ENCODE measurements at regions not wholly inside any gene's neighbourhood (a gene's known extent, or its start where the extent isn't known, plus 50 kb on each side); places are given as distances from the start of the nearest gene placed in this dataset.

- POLR2A ChIA-PET = no interaction called here
- DNase-seq (ENCODE audit: extremely low spot score) = no peak
- CTCF ChIA-PET = no interaction called here
- no peak for TF ChIP-seq ELF4 (IDR thresholded peaks at IDR 0.05)
- TF ChIP-seq NFRKB (IDR thresholded peaks at IDR 0.05) = no peak
- TF ChIP-seq TARDBP (IDR thresholded peaks at IDR 0.05) = no peak
- no peak for TF ChIP-seq FOXK2 (IDR thresholded peaks at IDR 0.05)
- no peak for TF ChIP-seq FOXM1 (IDR thresholded peaks at IDR 0.05; ENCODE audit: borderline replicate concordance)
- TF ChIP-seq, protein P1, sequence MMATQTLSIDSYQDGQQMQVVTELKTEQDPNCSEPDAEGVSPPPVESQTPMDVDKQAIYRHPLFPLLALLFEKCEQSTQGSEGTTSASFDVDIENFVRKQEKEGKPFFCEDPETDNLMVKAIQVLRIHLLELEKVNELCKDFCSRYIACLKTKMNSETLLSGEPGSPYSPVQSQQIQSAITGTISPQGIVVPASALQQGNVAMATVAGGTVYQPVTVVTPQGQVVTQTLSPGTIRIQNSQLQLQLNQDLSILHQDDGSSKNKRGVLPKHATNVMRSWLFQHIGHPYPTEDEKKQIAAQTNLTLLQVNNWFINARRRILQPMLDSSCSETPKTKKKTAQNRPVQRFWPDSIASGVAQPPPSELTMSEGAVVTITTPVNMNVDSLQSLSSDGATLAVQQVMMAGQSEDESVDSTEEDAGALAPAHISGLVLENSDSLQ (IDR thresholded peaks at IDR 0.05) = no peak
- no peak for TF ChIP-seq ZNF384 (IDR thresholded peaks at IDR 0.05)
- TF ChIP-seq SUZ12 (IDR thresholded peaks at IDR 0.05) = no peak
- no peak for TF ChIP-seq L3MBTL2 (conservative IDR thresholded peaks at IDR 0.05)
- TF ChIP-seq BHLHE40 (IDR thresholded peaks at IDR 0.05; ENCODE audit: borderline replicate concordance) = no peak
- no peak for TF ChIP-seq SP1 (IDR thresholded peaks at IDR 0.05)
- no peak for TF ChIP-seq FOXA1 (IDR thresholded peaks at IDR 0.05)
- TF ChIP-seq LEF1 (IDR thresholded peaks at IDR 0.05; ENCODE audit: borderline replicate concordance) = no peak
- TF ChIP-seq CTBP1 (IDR thresholded peaks at IDR 0.05; ENCODE audit: borderline replicate concordance) = no peak
- TF ChIP-seq ARNT (IDR thresholded peaks at IDR 0.05) = no peak
- no peak for TF ChIP-seq HDGF (IDR thresholded peaks at IDR 0.05; ENCODE audit: borderline replicate concordance)
These were observed 323.4 kb downstream of the PSAT1 start for GRCh38 chr9:78620303-78620702.

DNA sequence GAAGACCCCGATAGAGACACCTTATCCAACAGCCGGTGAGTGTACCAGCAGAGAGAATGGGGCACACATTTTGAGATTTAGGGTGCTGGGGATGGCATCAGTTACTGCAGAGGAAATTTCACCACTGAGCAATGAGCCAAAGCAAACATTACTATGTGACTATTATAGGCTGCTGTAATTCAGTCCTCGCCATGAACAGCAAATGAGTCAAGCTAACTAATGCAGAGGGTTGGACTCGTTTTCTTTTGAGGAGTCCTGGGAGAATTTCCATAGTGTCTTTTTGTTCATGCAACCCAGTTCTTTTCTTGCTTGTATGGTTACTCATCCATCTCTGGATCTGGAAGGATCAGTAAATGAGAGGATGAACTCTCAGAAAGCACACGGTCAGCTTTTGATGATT lies 323.8 kb downstream of the PSAT1 start:
- CTCF ChIA-PET = no interaction called here
- POLR2A ChIA-PET = no interaction called here
- DNase-seq (ENCODE audit: extremely low spot score) = no peak
- TF ChIP-seq LEF1 (IDR thresholded peaks at IDR 0.05; ENCODE audit: borderline replicate concordance) = no peak
- TF ChIP-seq ZNF384 (IDR thresholded peaks at IDR 0.05) = no peak
- TF ChIP-seq L3MBTL2 (conservative IDR thresholded peaks at IDR 0.05) = no peak
- TF ChIP-seq FOXM1 (IDR thresholded peaks at IDR 0.05; ENCODE audit: borderline replicate concordance) = no peak
- no peak for TF ChIP-seq FOXA1 (IDR thresholded peaks at IDR 0.05)
- TF ChIP-seq BHLHE40 (IDR thresholded peaks at IDR 0.05; ENCODE audit: borderline replicate concordance) = no peak
- no peak for TF ChIP-seq ELF4 (IDR thresholded peaks at IDR 0.05)
- no peak for TF ChIP-seq NFRKB (IDR thresholded peaks at IDR 0.05)
- TF ChIP-seq SUZ12 (IDR thresholded peaks at IDR 0.05) = no peak
- no peak for TF ChIP-seq CTBP1 (IDR thresholded peaks at IDR 0.05; ENCODE audit: borderline replicate concordance)

DNA sequence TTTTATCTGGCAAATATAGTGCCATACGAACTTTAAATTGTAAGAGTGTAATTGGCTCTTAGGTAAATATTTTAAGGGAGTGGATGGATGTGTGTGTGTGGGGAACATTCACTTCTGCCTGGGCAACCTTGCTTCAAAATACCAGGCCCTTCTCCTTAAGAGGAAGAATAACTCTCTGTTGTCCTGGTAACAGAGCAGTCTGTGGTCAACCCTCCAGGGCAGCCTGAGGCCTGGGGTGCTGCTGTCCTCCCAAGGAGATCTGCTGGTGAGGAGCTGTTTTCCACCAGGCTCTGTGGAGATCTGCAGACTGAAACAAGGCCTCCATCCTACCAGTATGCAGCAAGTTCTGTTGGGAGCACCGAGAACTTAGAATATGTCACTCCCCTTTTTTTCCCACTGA lies 325.2 kb downstream of the PSAT1 start:
- ChIA-PET POLR2A (no interaction called here), CTCF (no interaction called here)
- TF ChIP-seq ARNT (IDR thresholded peaks at IDR 0.05) = no peak
- TF ChIP-seq FOXM1 (IDR thresholded peaks at IDR 0.05; ENCODE audit: borderline replicate concordance) = no peak
- no peak for DNase-seq (ENCODE audit: extremely low spot score)

- CTCF ChIA-PET = no interaction called here
- POLR2A ChIA-PET = no interaction called here
- DNase-seq (ENCODE audit: extremely low spot score) = no peak
- TF ChIP-seq HDGF (IDR thresholded peaks at IDR 0.05; ENCODE audit: borderline replicate concordance) (no peak), ZNF384 (IDR thresholded peaks at IDR 0.05) (no peak), FOXA1 (IDR thresholded peaks at IDR 0.05) (no peak), CTBP1 (IDR thresholded peaks at IDR 0.05; ENCODE audit: borderline replicate concordance) (no peak), SUZ12 (IDR thresholded peaks at IDR 0.05) (no peak), L3MBTL2 (conservative IDR thresholded peaks at IDR 0.05) (no peak), ELF4 (IDR thresholded peaks at IDR 0.05) (no peak), FOXM1 (IDR thresholded peaks at IDR 0.05; ENCODE audit: borderline replicate concordance) (no peak), NFRKB (IDR thresholded peaks at IDR 0.05) (no peak), BHLHE40 (IDR thresholded peaks at IDR 0.05; ENCODE audit: borderline replicate concordance) (no peak), SP1 (IDR thresholded peaks at IDR 0.05) (no peak), FOXK2 (IDR thresholded peaks at IDR 0.05) (no peak)
- TF ChIP-seq, protein P1 (IDR thresholded peaks at IDR 0.05) = no peak
These were observed 330.0 kb downstream of the PSAT1 start for GRCh38 chr9:78626971-78627370.

DNA sequence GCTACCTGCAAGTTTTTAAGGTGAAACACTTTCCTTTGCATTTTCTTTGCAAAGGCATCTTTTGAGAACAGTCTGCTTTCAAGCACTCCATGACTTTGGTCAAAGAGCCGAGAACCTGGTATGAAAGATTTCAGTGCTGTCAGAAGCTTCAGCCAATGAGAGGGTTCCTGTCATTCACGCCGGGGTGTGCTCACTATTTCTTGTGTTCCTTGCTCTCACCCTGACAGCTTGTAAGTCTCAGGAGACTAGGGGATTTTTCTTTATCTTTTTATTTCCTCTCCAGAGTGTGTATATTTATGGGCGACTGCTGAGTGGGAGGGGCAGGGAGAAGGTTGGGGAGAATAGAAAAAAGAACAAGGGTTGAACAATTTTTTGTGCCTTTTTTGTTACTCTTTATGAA lies 334.0 kb downstream of the PSAT1 start:
- no peak for TF ChIP-seq FOXA1 (IDR thresholded peaks at IDR 0.05)
- TF ChIP-seq FOXK2 (IDR thresholded peaks at IDR 0.05) = no peak
- no peak for TF ChIP-seq L3MBTL2 (conservative IDR thresholded peaks at IDR 0.05)
- no peak for TF ChIP-seq SP1 (IDR thresholded peaks at IDR 0.05)
- no peak for TF ChIP-seq ARNT (IDR thresholded peaks at IDR 0.05)
- TF ChIP-seq TARDBP (IDR thresholded peaks at IDR 0.05) = no peak
- TF ChIP-seq NFRKB (IDR thresholded peaks at IDR 0.05) = no peak
- TF ChIP-seq HDGF (IDR thresholded peaks at IDR 0.05; ENCODE audit: borderline replicate concordance) = no peak
- TF ChIP-seq ZNF384 (IDR thresholded peaks at IDR 0.05) = no peak
- TF ChIP-seq BHLHE40 (IDR thresholded peaks at IDR 0.05; ENCODE audit: borderline replicate concordance) = no peak
- no peak for TF ChIP-seq SUZ12 (IDR thresholded peaks at IDR 0.05)
- TF ChIP-seq, protein P1 (IDR thresholded peaks at IDR 0.05) = no peak
- TF ChIP-seq ELF4 (IDR thresholded peaks at IDR 0.05) = no peak
- TF ChIP-seq LEF1 (IDR thresholded peaks at IDR 0.05; ENCODE audit: borderline replicate concordance) = no peak
- TF ChIP-seq CTBP1 (IDR thresholded peaks at IDR 0.05; ENCODE audit: borderline replicate concordance) = no peak
- TF ChIP-seq FOXM1 (IDR thresholded peaks at IDR 0.05; ENCODE audit: borderline replicate concordance) = no peak
- POLR2A ChIA-PET = no interaction called here
- CTCF ChIA-PET = no interaction called here

GRCh38 chr9:78640728-78641127 lies 343.8 kb downstream of the PSAT1 start:
- ChIA-PET CTCF (no interaction called here), POLR2A (no interaction called here)
- TF ChIP-seq ELF4 (IDR thresholded peaks at IDR 0.05) (no peak), CTBP1 (IDR thresholded peaks at IDR 0.05; ENCODE audit: borderline replicate concordance) (no peak), TARDBP (IDR thresholded peaks at IDR 0.05) (no peak), SUZ12 (IDR thresholded peaks at IDR 0.05) (no peak), FOXA1 (IDR thresholded peaks at IDR 0.05) (no peak), NFRKB (IDR thresholded peaks at IDR 0.05) (no peak), LEF1 (IDR thresholded peaks at IDR 0.05; ENCODE audit: borderline replicate concordance) (no peak), ZNF384 (IDR thresholded peaks at IDR 0.05) (no peak), BHLHE40 (IDR thresholded peaks at IDR 0.05; ENCODE audit: borderline replicate concordance) (no peak), FOXM1 (IDR thresholded peaks at IDR 0.05; ENCODE audit: borderline replicate concordance) (no peak), HDGF (IDR thresholded peaks at IDR 0.05; ENCODE audit: borderline replicate concordance) (no peak), ARNT (IDR thresholded peaks at IDR 0.05) (no peak), FOXK2 (IDR thresholded peaks at IDR 0.05) (no peak), L3MBTL2 (conservative IDR thresholded peaks at IDR 0.05) (no peak), SP1 (IDR thresholded peaks at IDR 0.05) (no peak)
- TF ChIP-seq, protein P1 (IDR thresholded peaks at IDR 0.05) = no peak
- DNase-seq (ENCODE audit: extremely low spot score) = no peak

More for the DNA sequence above, 334.0 kb downstream of the PSAT1 start:
- DNase-seq (ENCODE audit: extremely low spot score) = no peak
